ENCODE measurements at regions not wholly inside any gene's neighbourhood (a gene's known extent, or its start where the extent isn't known, plus 50 kb on each side); places are given as distances from the start of the nearest gene placed in this dataset.

- H3K27ac ChIP-seq (ENCODE audit: low read depth, low read length), result no peak overlapping the region
- H3K79me2 ChIP-seq (ENCODE audit: control insufficient read depth, insufficient read depth, low read length, unreplicated experiment), result no peaks in the 10 kb centered on the region
- H3K36me3 ChIP-seq (ENCODE audit: insufficient read depth, low read length), result no peaks in the 10 kb centered on the region
- no peak overlapping the region for H2AFZ ChIP-seq (ENCODE audit: low read length, unreplicated experiment)
- peaks cover 26% of the 10 kb centered on the region for H3K27me3 ChIP-seq (ENCODE audit: insufficient read depth, low read length)
- no peaks in the 10 kb centered on the region for H3K4me1 ChIP-seq (ENCODE audit: control insufficient read depth, insufficient read depth, low read length, unreplicated experiment)
- H3K4me3 ChIP-seq (ENCODE audit: low read depth, low read length), result no peak overlapping the region
These were observed 212.3 kb downstream of the ERCC6L2 start for GRCh38 chr9:96087669-96088299.

GRCh38 chr9:96086936-96087571 lies 211.6 kb downstream of the ERCC6L2 start:
- Histone ChIP-seq H3K27me3 (ENCODE audit: insufficient read depth, low read length) (peaks cover 23% of the 10 kb centered on the region), H3K4me1 (ENCODE audit: control insufficient read depth, insufficient read depth, low read length, unreplicated experiment) (no peaks in the 10 kb centered on the region), H2AFZ (ENCODE audit: low read length, unreplicated experiment) (no peak overlapping the region), H3K36me3 (ENCODE audit: insufficient read depth, low read length) (no peaks in the 10 kb centered on the region), H3K79me2 (ENCODE audit: control insufficient read depth, insufficient read depth, low read length, unreplicated experiment) (no peaks in the 10 kb centered on the region), H3K4me3 (ENCODE audit: low read depth, low read length) (no peak overlapping the region), H3K27ac (ENCODE audit: low read depth, low read length) (no peak overlapping the region)

- Histone ChIP-seq H3K79me2 (ENCODE audit: control insufficient read depth, insufficient read depth, low read length, unreplicated experiment) (no peaks in the 10 kb centered on the region), H3K4me3 (ENCODE audit: low read depth, low read length) (no peak overlapping the region), H3K4me1 (ENCODE audit: control insufficient read depth, insufficient read depth, low read length, unreplicated experiment) (peaks cover 2% of the 10 kb centered on the region), H3K27ac (ENCODE audit: low read depth, low read length) (no peak overlapping the region), H3K36me3 (ENCODE audit: insufficient read depth, low read length) (no peaks in the 10 kb centered on the region), H2AFZ (ENCODE audit: low read length, unreplicated experiment) (no peak overlapping the region), H3K27me3 (ENCODE audit: insufficient read depth, low read length) (peaks cover 34% of the 10 kb centered on the region)
These were observed 210.1 kb downstream of the ERCC6L2 start for GRCh38 chr9:96085491-96086143.

- Histone ChIP-seq H3K27me3 (ENCODE audit: insufficient read depth, low read length) (peaks cover 41% of the 10 kb centered on the region), H3K27ac (ENCODE audit: low read depth, low read length) (no peak overlapping the region), H3K4me1 (ENCODE audit: control insufficient read depth, insufficient read depth, low read length, unreplicated experiment) (peaks cover 6% of the 10 kb centered on the region)
These were observed 208.8 kb downstream of the ERCC6L2 start for GRCh38 chr9:96084331-96084734.

GRCh38 chr9:96082516-96083232 lies 207.2 kb downstream of the ERCC6L2 start:
- Histone ChIP-seq H3K27me3 (ENCODE audit: insufficient read depth, low read length) (peaks cover 29% of the 10 kb centered on the region; the same call in 1 of the 2 replicates), H3K79me2 (ENCODE audit: control insufficient read depth, insufficient read depth, low read length, unreplicated experiment) (no peaks in the 10 kb centered on the region), H2AFZ (ENCODE audit: low read length, unreplicated experiment) (no peak overlapping the region), H3K4me1 (ENCODE audit: control insufficient read depth, insufficient read depth, low read length, unreplicated experiment) (peaks cover 6% of the 10 kb centered on the region), H3K36me3 (ENCODE audit: insufficient read depth, low read length) (no peaks in the 10 kb centered on the region), H3K4me3 (ENCODE audit: low read depth, low read length) (no peak overlapping the region), H3K27ac (ENCODE audit: low read depth, low read length) (no peak overlapping the region)

More at GRCh38 chr9:96084331-96084734, 208.8 kb downstream of the ERCC6L2 start:
- H2AFZ ChIP-seq (ENCODE audit: low read length, unreplicated experiment), result no peak overlapping the region
- no peak overlapping the region for H3K4me3 ChIP-seq (ENCODE audit: low read depth, low read length)
- H3K79me2 ChIP-seq (ENCODE audit: control insufficient read depth, insufficient read depth, low read length, unreplicated experiment), result no peaks in the 10 kb centered on the region
- H3K36me3 ChIP-seq (ENCODE audit: insufficient read depth, low read length), result no peaks in the 10 kb centered on the region

GRCh38 chr9:96080364-96080763 lies 204.9 kb downstream of the ERCC6L2 start:
- H2AFZ ChIP-seq (ENCODE audit: low read length, unreplicated experiment), result no peak overlapping the region
- peaks cover 18% of the 10 kb centered on the region; the same call in 1 of the 2 replicates for H3K27me3 ChIP-seq (ENCODE audit: insufficient read depth, low read length)
- peaks cover 6% of the 10 kb centered on the region for H3K4me1 ChIP-seq (ENCODE audit: control insufficient read depth, insufficient read depth, low read length, unreplicated experiment)
- H3K4me3 ChIP-seq (ENCODE audit: low read depth, low read length), result no peak overlapping the region
- no peaks in the 10 kb centered on the region for H3K79me2 ChIP-seq (ENCODE audit: control insufficient read depth, insufficient read depth, low read length, unreplicated experiment)
- H3K27ac ChIP-seq (ENCODE audit: low read depth, low read length), result no peak overlapping the region
- H3K36me3 ChIP-seq (ENCODE audit: insufficient read depth, low read length), result no peaks in the 10 kb centered on the region

GRCh38 chr9:96079779-96080178 lies 204.3 kb downstream of the ERCC6L2 start:
- no peaks in the 10 kb centered on the region for H3K36me3 ChIP-seq (ENCODE audit: insufficient read depth, low read length)
- H3K79me2 ChIP-seq (ENCODE audit: control insufficient read depth, insufficient read depth, low read length, unreplicated experiment), result no peaks in the 10 kb centered on the region
- H2AFZ ChIP-seq (ENCODE audit: low read length, unreplicated experiment), result no peak overlapping the region
- peaks cover 6% of the 10 kb centered on the region for H3K4me1 ChIP-seq (ENCODE audit: control insufficient read depth, insufficient read depth, low read length, unreplicated experiment)
- H3K4me3 ChIP-seq (ENCODE audit: low read depth, low read length), result no peak overlapping the region
- H3K27me3 ChIP-seq (ENCODE audit: insufficient read depth, low read length), result peaks cover 18% of the 10 kb centered on the region; the same call in 1 of the 2 replicates
- H3K27ac ChIP-seq (ENCODE audit: low read depth, low read length), result no peak overlapping the region

GRCh38 chr9:96078897-96079490 lies 203.5 kb downstream of the ERCC6L2 start:
- no peak overlapping the region for H3K4me3 ChIP-seq (ENCODE audit: low read depth, low read length)
- H3K79me2 ChIP-seq (ENCODE audit: control insufficient read depth, insufficient read depth, low read length, unreplicated experiment), result no peaks in the 10 kb centered on the region
- H3K27ac ChIP-seq (ENCODE audit: low read depth, low read length), result no peak overlapping the region
- H3K36me3 ChIP-seq (ENCODE audit: insufficient read depth, low read length), result no peaks in the 10 kb centered on the region
- H3K27me3 ChIP-seq (ENCODE audit: insufficient read depth, low read length), result peaks cover 18% of the 10 kb centered on the region; the same call in 1 of the 2 replicates
- peaks cover 6% of the 10 kb centered on the region for H3K4me1 ChIP-seq (ENCODE audit: control insufficient read depth, insufficient read depth, low read length, unreplicated experiment)
- no peak overlapping the region for H2AFZ ChIP-seq (ENCODE audit: low read length, unreplicated experiment)

GRCh38 chr9:96075757-96076156 lies 200.3 kb downstream of the ERCC6L2 start:
- Histone ChIP-seq H3K79me2 (ENCODE audit: control insufficient read depth, insufficient read depth, low read length, unreplicated experiment) (no peaks in the 10 kb centered on the region), H3K4me3 (ENCODE audit: low read depth, low read length) (no peak overlapping the region), H3K27ac (ENCODE audit: low read depth, low read length) (no peak overlapping the region), H3K36me3 (ENCODE audit: insufficient read depth, low read length) (no peaks in the 10 kb centered on the region), H2AFZ (ENCODE audit: low read length, unreplicated experiment) (no peak overlapping the region), H3K4me1 (ENCODE audit: control insufficient read depth, insufficient read depth, low read length, unreplicated experiment) (peaks cover 6% of the 10 kb centered on the region), H3K27me3 (ENCODE audit: insufficient read depth, low read length) (peaks cover 12% of the 10 kb centered on the region; the same call in 1 of the 2 replicates)

- H3K4me1 ChIP-seq (ENCODE audit: control insufficient read depth, insufficient read depth, low read length, unreplicated experiment), result no peaks in the 10 kb centered on the region
- no peaks in the 10 kb centered on the region for H3K36me3 ChIP-seq (ENCODE audit: insufficient read depth, low read length)
- H3K27ac ChIP-seq (ENCODE audit: low read depth, low read length), result no peak overlapping the region
- no peaks in the 10 kb centered on the region for H3K79me2 ChIP-seq (ENCODE audit: control insufficient read depth, insufficient read depth, low read length, unreplicated experiment)
- peaks cover 9% of the 10 kb centered on the region; the same call in 1 of the 2 replicates for H3K27me3 ChIP-seq (ENCODE audit: insufficient read depth, low read length)
- no peak overlapping the region for H2AFZ ChIP-seq (ENCODE audit: low read length, unreplicated experiment)
- H3K4me3 ChIP-seq (ENCODE audit: low read depth, low read length), result no peak overlapping the region
These were observed 199.6 kb downstream of the ERCC6L2 start for GRCh38 chr9:96075111-96075510.
